Colonic mucosa (tissue), 4 donors: ENCODE measurements at regions not wholly inside any gene's neighbourhood (a gene's known extent, or its start where the extent isn't known, plus 50 kb on each side); places are given as distances from the start of the nearest gene placed in this dataset.

Experiments used
- DNase-seq: peaks from one replicate; pipeline ENCODE4 v3.0.0-alpha.2; 2020
- H3K27ac ChIP-seq: fragments of 200-600 bp; one replicate; pipeline ENCODE4 v1.8.0; 2021
- H3K27me3 ChIP-seq: fragments of 200-600 bp; one replicate; pipeline ENCODE4 v1.8.0; 2021
- H3K36me3 ChIP-seq: fragments of 200-600 bp; one replicate; pipeline ENCODE4 v1.8.0; 2021
- H3K4me1 ChIP-seq: fragments of 200-600 bp; one replicate; pipeline ENCODE4 v1.8.0; 2021; ENCODE audit warnings: mild to moderate bottlenecking
- H3K4me3 ChIP-seq: fragments of 200-600 bp; one replicate; pipeline ENCODE4 v1.8.0; 2021
- H3K9ac ChIP-seq, 2 donors: one replicate each; pipeline ENCODE4 v1.7.0; 2013; ENCODE audit warnings: control low read depth in 2 of 2, low read depth in 2 of 2, low read length in 2 of 2
- H3K9me3 ChIP-seq: fragments of 200-600 bp; one replicate; pipeline ENCODE4 v1.8.0; 2021
- intact Hi-C: fragments of 100-400 bp; cut with DNase I; formaldehyde crosslinking; loops from one replicate; pipeline ENCODE4 v1.14.1; 2022
- TF ChIP-seq, protein P1 (sequence below): fragments of 200-600 bp; IDR thresholded peaks from one replicate; pipeline ENCODE4 v1.8.0; 2022; ENCODE audit warnings: antibody characterized with exemption, mild to moderate bottlenecking
- donor health status: healthy.
- donor health status: DM: no; HTN: no; CAD: no.
- donor health status: DM: no; HTN: no; CAD: no.

DNA sequence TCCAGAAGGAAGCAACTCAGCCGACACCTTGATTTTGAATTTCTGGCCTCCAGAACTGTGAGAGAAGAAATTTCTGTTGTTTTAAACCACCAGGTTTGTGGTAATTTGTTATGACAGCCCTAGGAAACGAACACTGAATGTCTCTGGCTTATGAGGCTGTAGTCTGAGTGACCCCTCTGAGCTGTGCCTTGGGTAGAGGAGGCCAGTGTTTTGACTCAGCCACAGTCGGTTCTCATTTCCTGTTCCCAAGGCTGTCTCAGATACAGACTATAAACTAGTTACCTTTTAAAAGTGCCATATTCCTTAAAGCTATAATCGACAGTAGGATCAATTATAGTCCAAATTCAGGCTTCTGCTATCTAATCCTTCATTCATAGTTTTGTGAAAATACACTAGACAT lies 391.2 kb upstream of the MAP3K7 start:
- H3K27ac ChIP-seq = no peak overlapping the region
- H3K9ac ChIP-seq = no peak overlapping the region
- no peaks in the 10 kb centered on the region for H3K9me3 ChIP-seq
- intact Hi-C loops = no loop called here
- H3K36me3 ChIP-seq = no peaks in the 10 kb centered on the region
- H3K4me3 ChIP-seq = no peak overlapping the region
- DNase-seq = no peak
- no peaks in the 10 kb centered on the region for H3K4me1 ChIP-seq
- no peaks in the 10 kb centered on the region for H3K27me3 ChIP-seq
- TF ChIP-seq, protein P1, sequence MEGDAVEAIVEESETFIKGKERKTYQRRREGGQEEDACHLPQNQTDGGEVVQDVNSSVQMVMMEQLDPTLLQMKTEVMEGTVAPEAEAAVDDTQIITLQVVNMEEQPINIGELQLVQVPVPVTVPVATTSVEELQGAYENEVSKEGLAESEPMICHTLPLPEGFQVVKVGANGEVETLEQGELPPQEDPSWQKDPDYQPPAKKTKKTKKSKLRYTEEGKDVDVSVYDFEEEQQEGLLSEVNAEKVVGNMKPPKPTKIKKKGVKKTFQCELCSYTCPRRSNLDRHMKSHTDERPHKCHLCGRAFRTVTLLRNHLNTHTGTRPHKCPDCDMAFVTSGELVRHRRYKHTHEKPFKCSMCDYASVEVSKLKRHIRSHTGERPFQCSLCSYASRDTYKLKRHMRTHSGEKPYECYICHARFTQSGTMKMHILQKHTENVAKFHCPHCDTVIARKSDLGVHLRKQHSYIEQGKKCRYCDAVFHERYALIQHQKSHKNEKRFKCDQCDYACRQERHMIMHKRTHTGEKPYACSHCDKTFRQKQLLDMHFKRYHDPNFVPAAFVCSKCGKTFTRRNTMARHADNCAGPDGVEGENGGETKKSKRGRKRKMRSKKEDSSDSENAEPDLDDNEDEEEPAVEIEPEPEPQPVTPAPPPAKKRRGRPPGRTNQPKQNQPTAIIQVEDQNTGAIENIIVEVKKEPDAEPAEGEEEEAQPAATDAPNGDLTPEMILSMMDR = no peak

DNA sequence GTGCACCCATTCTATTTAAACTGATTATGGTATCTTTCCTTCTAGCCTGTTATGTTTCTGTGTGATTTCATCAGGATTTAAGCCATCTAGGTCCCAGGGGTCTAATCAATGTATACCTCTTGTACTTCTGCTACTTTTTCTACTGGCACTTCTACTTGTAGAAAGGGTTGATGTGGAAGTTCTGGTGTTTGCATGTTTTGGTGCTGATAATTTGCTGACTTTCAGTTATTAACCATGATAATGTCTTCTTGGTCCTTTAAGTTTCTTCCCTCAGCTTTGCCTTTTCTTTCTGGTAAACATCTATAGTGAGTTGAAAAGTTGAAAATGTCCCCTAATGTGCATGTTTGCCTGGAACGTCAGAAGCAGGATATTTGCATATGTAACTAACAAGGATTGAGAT lies 390.6 kb upstream of the MAP3K7 start:
- no peak overlapping the region for H3K4me3 ChIP-seq
- H3K9ac ChIP-seq = no peak overlapping the region
- intact Hi-C loops = no loop called here
- no peak for DNase-seq
- no peak overlapping the region for H3K27ac ChIP-seq
- no peaks in the 10 kb centered on the region for H3K9me3 ChIP-seq
- H3K4me1 ChIP-seq = no peaks in the 10 kb centered on the region
- H3K36me3 ChIP-seq = no peaks in the 10 kb centered on the region
- H3K27me3 ChIP-seq = no peaks in the 10 kb centered on the region
- TF ChIP-seq, protein P1 = no peak

DNA sequence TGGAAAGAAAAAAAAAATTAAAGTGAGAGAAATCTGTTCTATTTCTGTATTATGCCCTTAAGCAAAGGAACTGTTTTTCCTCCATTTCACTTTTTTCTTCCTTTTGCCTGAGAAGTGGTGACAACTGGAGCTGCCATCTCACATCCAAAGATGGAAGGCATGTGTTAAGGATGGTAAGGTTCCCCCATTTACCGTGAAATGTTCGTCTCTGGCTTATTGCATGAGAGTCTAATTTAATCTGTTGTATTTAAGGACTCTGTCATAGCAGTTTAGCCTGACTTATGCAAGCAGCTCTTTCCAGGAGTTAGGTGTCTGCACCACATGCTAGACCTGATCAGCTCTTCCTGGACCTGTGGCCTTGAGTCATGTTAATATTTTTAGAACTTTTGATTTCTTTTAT lies 389.5 kb upstream of the MAP3K7 start:
- no peak for DNase-seq
- Histone ChIP-seq H3K9me3 (no peaks in the 10 kb centered on the region), H3K27me3 (no peaks in the 10 kb centered on the region), H3K4me3 (no peak overlapping the region), H3K27ac (no peak overlapping the region), H3K9ac (no peak overlapping the region), H3K36me3 (no peaks in the 10 kb centered on the region), H3K4me1 (no peaks in the 10 kb centered on the region)
- TF ChIP-seq, protein P1 = no peak
- intact Hi-C loops = no loop called here

DNA sequence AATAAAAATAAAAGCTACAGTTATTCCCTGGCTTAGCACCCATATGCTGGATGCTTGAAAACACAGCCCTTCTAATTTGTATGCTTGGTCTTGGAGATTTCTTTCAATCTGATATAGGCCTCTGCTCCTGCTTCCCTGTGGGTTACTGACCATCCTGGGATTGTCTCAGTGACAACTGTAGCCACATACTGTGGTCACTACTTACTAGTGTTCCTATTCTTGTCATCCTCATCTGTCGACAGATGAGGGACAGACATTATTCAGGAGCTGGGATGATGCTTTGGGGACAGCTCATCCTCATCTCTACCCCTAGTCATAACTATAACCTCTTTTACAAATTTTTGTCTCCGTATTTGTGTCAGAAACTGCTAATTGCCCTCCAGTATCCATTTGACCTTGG lies 388.9 kb upstream of the MAP3K7 start:
- H3K27me3 ChIP-seq = no peaks in the 10 kb centered on the region
- H3K36me3 ChIP-seq = no peaks in the 10 kb centered on the region
- TF ChIP-seq, protein P1 = no peak
- no peak overlapping the region for H3K27ac ChIP-seq
- H3K9me3 ChIP-seq = no peaks in the 10 kb centered on the region
- no peak overlapping the region for H3K9ac ChIP-seq
- H3K4me3 ChIP-seq = no peak overlapping the region
- intact Hi-C loops = no loop called here
- DNase-seq = no peak
- no peaks in the 10 kb centered on the region for H3K4me1 ChIP-seq

DNA sequence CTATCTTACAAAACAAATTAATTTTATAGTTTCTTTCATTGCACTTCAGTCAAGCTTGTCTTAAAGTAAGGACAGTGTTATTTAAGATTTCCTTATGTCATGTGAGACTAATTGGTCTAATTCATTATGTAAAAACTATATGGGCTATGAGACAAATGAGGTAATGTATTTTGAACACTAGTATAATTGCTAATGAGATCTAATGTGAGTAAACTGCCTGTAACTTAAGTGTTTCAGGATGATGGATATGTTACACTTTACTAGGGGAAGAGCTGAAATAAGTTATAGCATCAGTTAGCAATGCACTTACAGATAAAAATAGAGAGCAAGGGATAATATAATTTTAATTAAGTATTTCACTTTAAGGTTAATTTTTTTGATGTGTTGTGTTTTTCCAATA lies 386.3 kb upstream of the MAP3K7 start:
- Histone ChIP-seq H3K27ac (no peak overlapping the region), H3K27me3 (no peaks in the 10 kb centered on the region), H3K9ac (no peak overlapping the region), H3K9me3 (no peaks in the 10 kb centered on the region), H3K4me1 (no peaks in the 10 kb centered on the region), H3K36me3 (no peaks in the 10 kb centered on the region), H3K4me3 (no peak overlapping the region)
- no peak for DNase-seq
- intact Hi-C loops = no loop called here
- TF ChIP-seq, protein P1 = no peak

DNA sequence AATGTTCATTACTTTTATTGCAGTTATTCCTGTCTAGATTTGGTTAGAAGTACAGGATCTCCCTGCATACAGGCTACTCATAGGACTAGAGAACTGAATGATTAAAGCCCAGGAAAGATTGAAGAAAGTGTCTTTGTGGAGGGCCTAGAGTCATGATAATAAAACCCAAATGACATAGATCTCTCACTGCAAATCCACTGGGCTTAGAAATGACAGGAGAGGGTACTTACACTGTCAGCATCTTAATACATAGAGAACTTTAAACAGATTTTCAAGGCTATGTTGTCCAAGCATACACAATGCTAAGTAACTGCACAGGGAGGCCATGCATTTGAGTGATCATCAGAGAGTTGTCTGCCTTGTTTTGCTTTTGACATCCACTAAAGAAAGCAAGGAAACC lies 383.8 kb upstream of the MAP3K7 start:
- no peak for DNase-seq
- TF ChIP-seq, protein P1 = no peak
- Histone ChIP-seq H3K27ac (no peak overlapping the region), H3K4me1 (no peaks in the 10 kb centered on the region), H3K36me3 (no peaks in the 10 kb centered on the region), H3K9ac (no peak overlapping the region), H3K4me3 (no peak overlapping the region), H3K27me3 (no peaks in the 10 kb centered on the region), H3K9me3 (no peaks in the 10 kb centered on the region)
- intact Hi-C loops = no loop called here
